Erythroblast (primary cell): ENCODE measurements at regions not wholly inside any gene's neighbourhood (a gene's known extent, or its start where the extent isn't known, plus 50 kb on each side); places are given as distances from the start of the nearest gene placed in this dataset.

Experiments used
- GATA1 ChIP-seq: IDR thresholded peaks from 2 replicates; pipeline ENCODE4 v1.6.1; 2011; ENCODE audit warnings: low read depth, mild to moderate bottlenecking, control low read depth, low read length, moderate library complexity
- POLR2A ChIP-seq: IDR thresholded peaks from 2 replicates; pipeline ENCODE4 v1.6.1; 2011; ENCODE audit warnings: mild to moderate bottlenecking, low read length

GRCh38 chr14:37712976-37713431 is 117.6 kb downstream of the TTC6 start:
- no peak for TF ChIP-seq POLR2A
- TF ChIP-seq GATA1: no peak
